KMS-11 (cell line): ENCODE measurements at regions not wholly inside any gene's neighbourhood (a gene's known extent, or its start where the extent isn't known, plus 50 kb on each side); places are given as distances from the start of the nearest gene placed in this dataset.

Experiments
- H2AFZ ChIP-seq: fragments of 200-600 bp; sonication (generic); 2 replicates; pipeline ENCODE4 v1.6.1; 2016; ENCODE audit warnings: antibody characterized with exemption, mixed run types, low read depth
- H3K27ac ChIP-seq: fragments of 200-600 bp; sonication (generic); 2 replicates; pipeline ENCODE4 v1.6.1; 2016; ENCODE audit warnings: mild to moderate bottlenecking, mixed run types
- H3K27me3 ChIP-seq: fragments of 200-600 bp; sonication (generic); 2 replicates; pipeline ENCODE4 v1.6.1; 2017; ENCODE audit warnings: mild to moderate bottlenecking, low read depth, mixed run types, moderate library complexity; ENCODE audit not compliant: insufficient read depth
- H3K36me3 ChIP-seq: fragments of 200-600 bp; sonication (generic); 2 replicates; pipeline ENCODE4 v1.6.1; 2017; ENCODE audit warnings: mild to moderate bottlenecking, mixed run types; ENCODE audit not compliant: insufficient read depth
- H3K4me1 ChIP-seq: fragments of 200-600 bp; sonication (generic); 2 replicates; pipeline ENCODE4 v1.6.1; 2016; ENCODE audit warnings: mild to moderate bottlenecking, low read depth, mixed run types; ENCODE audit not compliant: poor library complexity, severe bottlenecking
- H3K4me2 ChIP-seq: fragments of 200-600 bp; sonication (generic); 2 replicates; pipeline ENCODE4 v1.7.0; 2016; ENCODE audit warnings: mild to moderate bottlenecking, mixed run types
- H3K4me3 ChIP-seq: fragments of 200-600 bp; sonication (generic); IDR thresholded peaks from 2 replicates; pipeline ENCODE4 v1.6.1; 2017; ENCODE audit warnings: low read depth, low read length, mixed read lengths; ENCODE audit not compliant: insufficient read depth
- H3K79me2 ChIP-seq: fragments of 200-600 bp; sonication (generic); 2 replicates; pipeline ENCODE4 v1.6.1; 2016; ENCODE audit warnings: low read depth, mixed run types; ENCODE audit not compliant: insufficient read depth
- H3K9ac ChIP-seq: fragments of 200-600 bp; sonication (generic); 2 replicates; pipeline ENCODE4 v1.6.1; 2016; ENCODE audit warnings: mild to moderate bottlenecking, mixed run types
- H4K20me1 ChIP-seq: fragments of 200-600 bp; sonication (generic); 2 replicates; pipeline ENCODE4 v1.6.1; 2016; ENCODE audit warnings: mild to moderate bottlenecking, mixed run types; ENCODE audit not compliant: insufficient read depth
- CTCF ChIP-seq: fragments of 200-600 bp; sonication (generic); conservative IDR thresholded peaks from 2 replicates; pipeline ENCODE4 v1.6.1; 2017; ENCODE audit warnings: low read depth, mild to moderate bottlenecking, antibody characterized with exemption, low read length, moderate library complexity, mixed read lengths

GRCh38 chr1:194707074-194707473 lies 1520.7 kb upstream of the B3GALT2 start:
- Histone ChIP-seq H4K20me1 (no peaks in the 10 kb centered on the region), H3K36me3 (no peaks in the 10 kb centered on the region), H3K27me3 (no peaks in the 10 kb centered on the region), H3K4me2 (no peak overlapping the region), H3K4me1 (peaks cover 25% of the 10 kb centered on the region), H3K79me2 (no peaks in the 10 kb centered on the region), H3K4me3 (no peak overlapping the region), H3K9ac (no peak overlapping the region), H3K27ac (no peak overlapping the region), H2AFZ (no peak overlapping the region)
- no peak for TF ChIP-seq CTCF

- H3K4me2 ChIP-seq, result peak overlapping the region; percentile 92
- peak overlapping the region; percentile 31; the same call in 1 of the 2 replicates for H3K9ac ChIP-seq
- no peaks in the 10 kb centered on the region for H3K79me2 ChIP-seq
- H3K36me3 ChIP-seq, result no peaks in the 10 kb centered on the region
- TF ChIP-seq CTCF, result no peak
- peak overlapping the region; percentile 81 for H3K4me3 ChIP-seq
- peak overlapping the region; percentile 62 for H2AFZ ChIP-seq
- peaks cover 25% of the 10 kb centered on the region for H3K4me1 ChIP-seq
- H3K27me3 ChIP-seq, result no peaks in the 10 kb centered on the region
- H3K27ac ChIP-seq, result peak overlapping the region; percentile 48
- H4K20me1 ChIP-seq, result no peaks in the 10 kb centered on the region
These were observed 1518.9 kb upstream of the B3GALT2 start for GRCh38 chr1:194705123-194705854.

- H3K79me2 ChIP-seq, result no peaks in the 10 kb centered on the region
- no peak overlapping the region for H3K27ac ChIP-seq
- H3K4me1 ChIP-seq, result no peaks in the 10 kb centered on the region
- no peaks in the 10 kb centered on the region; the same call in 1 of the 2 replicates for H3K36me3 ChIP-seq
- no peak overlapping the region for H3K9ac ChIP-seq
- no peaks in the 10 kb centered on the region for H4K20me1 ChIP-seq
- no peak overlapping the region for H3K4me3 ChIP-seq
- no peak for TF ChIP-seq CTCF
- H3K27me3 ChIP-seq, result no peaks in the 10 kb centered on the region
- no peak overlapping the region for H2AFZ ChIP-seq
- H3K4me2 ChIP-seq, result no peak overlapping the region
These were observed 1512.5 kb upstream of the B3GALT2 start for GRCh38 chr1:194698908-194699318.

GRCh38 chr1:194693244-194693643 lies 1506.8 kb upstream of the B3GALT2 start:
- H3K4me2 ChIP-seq, result no peak overlapping the region
- no peak overlapping the region for H3K27ac ChIP-seq
- no peak overlapping the region for H3K9ac ChIP-seq
- H3K27me3 ChIP-seq, result no peaks in the 10 kb centered on the region
- H3K79me2 ChIP-seq, result no peaks in the 10 kb centered on the region
- TF ChIP-seq CTCF, result no peak
- H3K4me3 ChIP-seq, result no peak overlapping the region
- H4K20me1 ChIP-seq, result no peaks in the 10 kb centered on the region
- no peak overlapping the region for H2AFZ ChIP-seq
- no peaks in the 10 kb centered on the region for H3K4me1 ChIP-seq
- no peaks in the 10 kb centered on the region for H3K36me3 ChIP-seq
